Islet of Langerhans (tissue), 1 donor: ENCODE measurements at regions not wholly inside any gene's neighbourhood (a gene's known extent, or its start where the extent isn't known, plus 50 kb on each side); places are given as distances from the start of the nearest gene placed in this dataset.

Experiments used
- FAIRE-seq: peaks from one replicate; lab custom pipeline; 2011; peaks lifted over from hg19 to GRCh38; lab: Jason Lieb, UNC

GRCh38 chr13:107568181-107568580 is 647.2 kb downstream of the LIG4 start:
- FAIRE-seq: no peak

DNA sequence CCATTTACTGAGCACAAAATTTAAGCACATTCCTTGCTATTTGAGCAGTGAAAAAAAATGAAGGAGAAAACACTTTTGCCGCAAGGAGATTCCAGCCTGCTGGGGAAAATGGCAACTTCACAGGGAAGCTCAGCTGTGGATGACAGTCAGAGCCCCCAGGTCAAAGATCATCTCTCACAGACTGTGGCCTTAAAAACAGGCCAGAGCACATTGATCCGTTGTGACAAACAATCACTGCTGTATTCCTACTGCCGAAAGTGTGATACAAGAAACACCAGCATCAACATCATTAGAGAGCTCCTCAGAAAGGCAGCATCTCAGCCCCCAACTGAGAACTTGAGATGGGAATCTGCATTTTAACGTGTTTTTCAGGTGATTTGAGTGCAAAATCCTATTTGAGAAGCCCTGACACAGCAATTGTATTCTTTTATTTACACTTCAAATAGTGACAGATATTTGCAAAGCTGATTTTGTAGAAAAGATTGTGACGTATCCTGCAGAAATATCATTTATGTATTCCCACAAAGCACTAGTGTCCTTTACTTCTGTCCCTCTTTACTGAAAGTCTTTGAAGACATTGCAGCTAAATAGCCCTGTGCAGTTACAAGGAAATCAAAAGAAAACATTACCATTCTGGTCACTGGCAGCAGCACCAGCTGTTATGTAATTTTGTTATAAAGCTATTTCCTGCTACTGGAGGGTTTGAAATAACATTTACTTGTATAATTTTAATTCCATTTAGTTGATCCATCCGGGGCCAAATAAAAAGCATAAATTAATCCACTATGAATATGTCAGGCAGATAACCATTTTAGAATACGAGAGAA is 652.0 kb downstream of the LIG4 start:
- no peak for FAIRE-seq

DNA sequence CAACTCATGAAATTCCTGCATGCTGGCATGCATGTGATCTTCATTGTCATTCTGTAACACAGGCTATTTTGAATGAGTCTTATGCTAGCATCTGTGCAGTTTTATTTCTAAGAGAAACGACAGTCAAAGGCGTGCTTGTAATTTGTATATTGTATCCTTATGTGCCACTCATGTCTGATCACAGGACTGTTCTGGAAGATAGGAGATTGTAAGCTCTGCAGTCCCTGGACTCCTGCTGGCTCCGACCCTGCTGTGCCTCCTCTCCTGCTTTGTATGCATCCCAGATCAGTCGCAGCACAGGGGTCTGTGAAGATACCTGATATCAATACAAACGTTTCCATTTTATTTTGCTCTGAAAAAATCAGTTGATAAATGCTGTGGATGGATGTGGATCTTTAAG is 653.1 kb downstream of the LIG4 start:
- FAIRE-seq: no peak

DNA sequence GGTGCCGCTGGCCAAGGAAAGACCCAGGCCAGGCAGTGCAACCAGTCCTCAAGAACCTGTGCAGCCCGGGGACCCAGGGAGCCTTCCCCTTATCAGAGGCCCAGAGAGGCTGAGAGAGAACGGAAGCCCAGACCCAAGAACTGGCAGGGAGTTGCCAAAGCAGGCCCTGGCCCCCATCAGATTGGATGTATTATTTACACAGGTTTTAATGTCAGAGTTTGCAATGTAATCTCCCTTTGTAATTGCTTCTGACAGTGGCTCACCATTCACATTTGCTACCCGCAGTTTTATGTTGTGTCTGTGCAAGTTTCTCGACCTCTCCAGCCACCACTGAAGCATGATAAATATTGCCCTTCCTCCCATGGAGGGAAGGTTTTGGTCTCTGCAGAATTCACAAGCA is 660.9 kb downstream of the LIG4 start:
- no peak for FAIRE-seq

DNA sequence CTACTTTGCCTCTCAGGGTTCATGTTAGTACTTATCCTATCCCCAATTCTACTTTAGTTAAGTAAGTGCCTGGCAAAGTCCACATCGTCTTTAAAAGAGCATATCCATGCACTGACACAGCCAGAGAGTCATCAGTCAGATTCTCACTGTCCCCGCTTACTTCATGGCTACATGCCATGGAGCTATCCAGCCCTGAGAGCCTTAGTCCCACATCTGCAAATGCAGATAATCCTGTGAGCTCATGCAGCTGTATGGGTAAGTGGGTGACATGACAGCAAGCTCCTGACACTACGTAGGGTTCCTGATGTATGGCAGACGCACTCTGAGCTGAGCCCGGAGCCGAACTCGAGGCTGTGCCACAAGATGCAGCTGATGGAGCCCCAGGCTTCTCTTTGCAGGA is 661.5 kb downstream of the LIG4 start:
- FAIRE-seq: no peak

- no peak for FAIRE-seq
These were observed 663.8 kb downstream of the LIG4 start for GRCh38 chr13:107551521-107551920.

DNA sequence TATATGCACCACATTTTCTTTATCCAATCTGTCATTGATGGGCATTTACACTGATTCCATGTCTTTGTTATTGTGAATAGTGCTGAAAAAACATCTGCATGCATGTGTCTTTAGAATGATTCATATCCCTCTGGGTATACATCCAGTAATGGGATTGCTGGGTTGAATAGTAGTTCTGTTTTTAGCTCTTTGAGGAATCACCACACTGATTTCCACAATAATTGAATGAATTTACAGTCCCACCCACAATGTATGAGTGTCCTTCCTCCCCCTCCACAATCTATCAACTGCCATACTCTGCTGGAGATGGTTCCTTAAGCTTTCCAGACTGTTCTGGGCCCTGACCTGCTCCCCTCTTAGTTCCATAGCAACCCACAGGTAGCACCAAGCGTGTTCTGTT is 667.0 kb downstream of the LIG4 start:
- no peak for FAIRE-seq

- no peak for FAIRE-seq
These were observed 669.3 kb downstream of the LIG4 start for GRCh38 chr13:107545946-107546502.

DNA sequence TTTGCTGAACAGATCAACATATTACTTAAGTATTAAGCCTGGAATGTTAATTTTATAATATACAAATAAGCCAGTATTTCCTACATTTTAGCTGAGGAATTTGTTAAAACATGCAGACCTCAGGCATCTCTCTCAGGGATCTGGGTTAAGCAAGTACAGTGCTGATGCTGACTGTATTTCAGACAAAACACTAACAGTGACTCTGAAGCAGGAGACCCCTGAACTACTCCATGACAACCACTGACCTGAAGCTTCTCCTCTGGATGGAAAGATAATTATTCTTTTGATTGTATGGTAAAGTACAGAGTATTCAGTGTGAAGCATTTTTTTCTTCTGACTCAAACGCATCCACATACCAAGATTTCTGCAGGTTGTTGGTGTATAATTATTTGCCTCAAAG is 680.8 kb downstream of the LIG4 start:
- no peak for FAIRE-seq

DNA sequence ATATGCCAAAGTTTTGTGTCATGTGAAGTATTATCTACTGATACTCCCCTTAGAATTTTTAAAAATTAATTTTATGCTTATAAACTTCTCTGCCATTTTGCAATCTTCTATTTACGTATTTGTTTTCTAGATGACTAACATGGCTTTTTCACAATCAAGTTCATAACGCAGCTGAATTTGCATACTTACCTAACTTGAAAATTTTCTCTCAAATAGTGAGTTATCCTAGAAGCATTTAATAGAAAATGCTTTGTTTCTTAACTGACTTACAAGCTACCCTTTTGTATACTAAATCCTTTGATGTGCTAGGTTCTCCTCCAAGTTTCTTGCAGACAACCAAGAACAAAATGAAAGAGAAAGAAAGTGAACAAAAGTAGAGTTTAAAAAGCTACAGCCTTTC is 683.5 kb downstream of the LIG4 start:
- no peak for FAIRE-seq

GRCh38 chr13:107531180-107531579 is 684.2 kb downstream of the LIG4 start:
- no peak for FAIRE-seq

DNA sequence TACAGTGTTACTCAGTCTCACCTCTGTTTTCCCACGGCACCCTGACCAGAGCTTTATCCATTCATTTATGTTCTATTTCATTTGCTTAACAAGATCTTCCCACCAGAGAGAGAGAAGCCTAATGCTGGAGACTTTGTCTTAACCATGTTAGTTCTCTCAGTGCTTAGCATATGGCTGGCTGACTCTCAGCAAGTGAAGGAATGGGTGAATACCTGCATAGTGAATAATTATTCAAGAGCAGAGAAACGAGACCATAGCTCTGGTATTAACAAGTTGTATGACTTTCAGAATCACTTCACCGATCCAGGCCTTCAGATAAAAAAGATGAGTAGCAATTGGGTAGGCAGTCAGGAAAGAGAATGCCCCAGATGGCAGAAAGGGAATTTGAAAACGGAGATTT is 686.3 kb downstream of the LIG4 start:
- FAIRE-seq: no peak

GRCh38 chr13:107518780-107519179 is 696.6 kb downstream of the LIG4 start:
- FAIRE-seq: no peak

DNA sequence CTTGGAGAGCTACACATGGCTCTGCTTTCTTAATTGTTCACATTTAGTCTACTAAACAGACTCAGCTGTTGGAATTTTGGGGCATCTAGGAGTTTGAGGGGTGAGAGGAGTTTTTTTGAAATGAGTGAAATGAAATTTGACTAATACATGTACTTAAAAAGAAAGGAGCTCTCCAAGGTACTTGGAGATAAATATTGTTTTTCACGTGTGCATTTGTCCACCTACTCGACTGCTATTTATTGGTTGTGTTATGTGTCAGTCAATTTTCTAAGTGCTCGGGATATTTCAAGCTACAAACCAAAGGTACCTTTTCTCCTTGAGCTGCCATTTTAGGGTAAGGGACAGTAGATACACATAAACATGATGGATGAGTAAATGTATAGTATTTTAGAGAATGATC is 697.0 kb downstream of the LIG4 start:
- FAIRE-seq: no peak

- FAIRE-seq: no peak
These were observed 698.8 kb downstream of the LIG4 start for GRCh38 chr13:107516517-107516916.

- FAIRE-seq: no peak
These were observed 702.8 kb downstream of the LIG4 start for GRCh38 chr13:107512551-107512950.

DNA sequence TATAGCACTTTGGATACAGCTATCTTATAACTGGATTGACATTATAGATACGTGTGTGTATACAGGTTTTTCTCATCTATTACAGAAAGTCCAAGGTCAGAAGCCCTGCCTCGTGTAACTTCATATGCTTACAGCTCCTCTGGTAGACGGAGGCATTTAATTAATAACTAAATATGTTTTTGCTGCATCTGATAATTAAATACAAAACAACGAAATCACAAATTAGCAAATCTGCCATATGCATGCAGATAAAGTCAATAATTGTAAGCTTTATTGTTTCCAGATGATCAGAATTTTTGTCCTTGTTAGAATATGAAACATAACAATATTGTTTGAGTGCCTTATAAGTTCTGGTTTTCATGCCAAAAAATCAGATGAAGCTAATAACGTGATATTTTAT is 717.7 kb downstream of the LIG4 start:
- FAIRE-seq: no peak

- FAIRE-seq: no peak
These were observed 722.1 kb downstream of the LIG4 start for GRCh38 chr13:107493266-107493665.

- no peak for FAIRE-seq
These were observed 732.6 kb downstream of the LIG4 start for GRCh38 chr13:107482688-107483087.

DNA sequence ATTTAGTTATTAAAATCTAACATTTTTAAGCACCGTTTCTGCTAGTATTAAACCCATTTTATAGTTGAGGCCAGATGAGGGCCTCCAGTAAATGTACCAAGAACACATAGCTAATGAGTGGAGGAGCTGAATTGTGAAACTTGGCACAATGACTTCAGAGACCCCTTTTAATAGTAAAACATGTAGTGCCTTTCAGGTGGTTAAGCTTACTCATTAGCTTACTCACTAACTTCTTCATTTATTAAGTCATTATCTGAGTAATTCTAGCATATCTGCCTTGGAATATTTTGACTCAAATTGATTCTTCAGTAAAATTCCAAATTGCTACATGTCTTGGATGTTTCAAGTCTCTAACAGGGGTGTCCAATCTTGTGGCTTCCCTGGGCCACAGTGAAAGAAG is 735.2 kb downstream of the LIG4 start:
- FAIRE-seq: no peak

- no peak for FAIRE-seq
These were observed 737.5 kb downstream of the LIG4 start for GRCh38 chr13:107477772-107478379.

DNA sequence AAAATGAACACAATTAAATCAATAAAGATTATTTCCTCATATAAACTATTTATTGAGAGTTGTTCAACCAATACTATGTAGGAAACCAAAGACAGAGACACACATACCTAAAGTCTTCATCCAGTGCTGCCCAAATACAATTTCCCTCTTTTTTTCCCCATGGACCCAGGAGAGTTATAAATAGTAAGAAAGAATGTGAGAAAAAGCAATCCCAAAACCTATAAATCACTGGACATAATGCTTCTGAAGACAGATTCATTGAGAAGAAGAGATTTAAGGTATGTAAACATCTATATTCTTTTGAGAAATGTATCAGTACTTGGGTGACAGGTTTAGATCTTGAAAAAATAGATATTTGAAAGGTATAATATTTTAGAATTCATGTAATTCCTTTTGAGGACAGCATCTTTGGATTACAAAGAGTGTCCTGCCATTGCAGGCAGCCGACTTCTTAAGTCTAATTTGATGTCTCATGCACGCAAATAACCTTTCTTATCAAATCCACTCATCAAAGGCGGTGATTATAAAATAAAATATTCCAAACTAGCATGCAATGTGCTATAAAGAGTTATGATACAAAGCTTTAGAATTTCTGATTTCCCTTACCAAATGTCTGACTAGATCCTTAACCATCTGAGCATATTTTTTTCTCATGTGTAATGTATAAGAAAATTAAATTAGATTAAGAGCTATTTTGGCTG is 739.4 kb downstream of the LIG4 start:
- no peak for FAIRE-seq

GRCh38 chr13:107473253-107473652 is 742.1 kb downstream of the LIG4 start:
- FAIRE-seq: no peak
